ENCODE measurements at regions not wholly inside any gene's neighbourhood (a gene's known extent, or its start where the extent isn't known, plus 50 kb on each side); places are given as distances from the start of the nearest gene placed in this dataset.
"Not testable (repeated sequence)": the region's sequence is repeated elsewhere in the genome, so short reads cannot be mapped to it uniquely, and the experiment has no call there.

DNA sequence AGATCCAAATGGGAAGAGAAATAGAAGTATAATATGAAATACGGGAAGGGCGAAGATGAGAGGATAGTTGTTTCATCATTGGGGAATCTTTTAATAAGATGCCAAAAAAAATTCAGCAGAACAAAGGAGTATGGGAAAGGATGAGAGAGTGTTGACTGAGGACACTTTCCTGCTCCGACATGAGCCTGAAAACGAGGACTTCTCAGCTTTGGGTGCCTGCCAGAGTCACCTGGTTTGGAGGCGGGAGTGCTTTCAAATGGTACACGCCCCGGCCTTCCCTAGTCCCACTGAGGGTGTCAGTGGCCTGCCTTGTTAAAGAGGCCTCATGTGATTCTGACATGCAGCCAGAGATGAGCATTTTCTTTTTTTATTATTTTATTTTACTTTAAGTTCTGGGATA lies 250.9 kb downstream of the ANKRD60 start:
- 61 to 69% (median 64%) methylated on average over 7 of the region's 7 CpGs for WGBS, 4 donors
- intact Hi-C loops (cut with DNase I) = no loop called here
- TF ChIP-seq POLR2A (IDR thresholded peaks at IDR 0.05) = no peak

DNA sequence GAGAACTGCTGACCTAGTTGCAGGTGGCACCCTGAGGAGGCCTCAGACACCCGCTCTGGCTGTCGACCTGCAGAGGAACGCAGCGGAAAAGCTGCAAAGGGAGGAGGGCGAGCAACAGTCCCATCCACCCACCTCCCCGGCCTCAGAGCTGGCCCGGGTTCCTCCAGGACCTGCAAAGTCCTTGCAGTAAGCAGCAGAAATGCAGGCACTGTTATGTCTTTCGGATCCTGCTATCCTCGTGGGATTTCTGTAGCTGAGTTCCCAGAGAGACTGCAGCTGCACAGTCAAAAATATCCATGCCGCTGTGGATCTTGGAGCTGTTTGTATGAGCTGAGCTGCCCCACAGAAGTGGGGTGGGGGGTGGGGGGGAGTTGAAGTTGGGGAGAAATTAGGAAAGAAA lies 251.3 kb downstream of the ANKRD60 start:
- TF ChIP-seq CTCF (IDR thresholded peaks at IDR 0.05) (no peak), POLR2A (IDR thresholded peaks at IDR 0.05) (no peak)

More for the DNA sequence above, 250.9 kb downstream of the ANKRD60 start:
- Histone ChIP-seq H3K4me1 (replicated peaks in 1 of 2) (no peaks in the 10 kb centered on the region), H3K36me3 (replicated peaks in 1 of 2) (no peaks in the 10 kb centered on the region), H3K9me3 (replicated peaks in 1 of 3) (no peaks in the 10 kb centered on the region), H3K27ac (no peak overlapping the region), H3K4me3 (no peak overlapping the region), H3K27me3 (no peaks in the 10 kb centered on the region)
- no peak for DNase-seq

DNA sequence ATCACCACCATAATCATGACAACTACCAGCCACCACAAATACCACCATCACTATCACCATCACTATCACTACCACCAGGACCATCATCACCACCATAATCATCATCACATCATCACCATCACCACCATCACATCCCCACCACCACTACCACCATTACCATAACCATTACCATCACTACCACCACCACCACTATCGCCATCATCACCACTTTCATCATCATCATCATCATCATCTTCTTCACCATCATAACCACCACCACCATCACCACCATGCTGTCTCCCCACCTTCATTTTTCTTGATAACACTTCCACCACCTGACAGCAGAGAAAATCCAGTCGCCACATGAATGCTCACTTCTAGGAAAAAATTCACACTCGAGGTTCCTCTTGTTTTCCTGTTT lies 253.6 kb downstream of the ANKRD60 start:
- H3K4me3 ChIP-seq = no peak overlapping the region
- no peaks in the 10 kb centered on the region for H3K27me3 ChIP-seq
- H3K36me3 ChIP-seq (replicated peaks in 1 of 2) = no peaks in the 10 kb centered on the region
- WGBS, 4 donors = 82 to 88% (median 84%) methylated on average over 3 of the region's 3 CpGs
- no peak overlapping the region for H3K27ac ChIP-seq
- TF ChIP-seq POLR2A (IDR thresholded peaks at IDR 0.05) = no peak
- TF ChIP-seq CTCF (IDR thresholded peaks at IDR 0.05) = no peak
- DNase-seq = no peak
- intact Hi-C loops (cut with DNase I) = no loop called here
- no peaks in the 10 kb centered on the region for H3K9me3 ChIP-seq (replicated peaks in 1 of 3)
- H3K4me1 ChIP-seq (replicated peaks in 1 of 2) = no peaks in the 10 kb centered on the region

More for the DNA sequence above, 251.3 kb downstream of the ANKRD60 start:
- Histone ChIP-seq H3K27me3 (no peaks in the 10 kb centered on the region), H3K4me1 (replicated peaks in 1 of 2) (no peaks in the 10 kb centered on the region), H3K36me3 (replicated peaks in 1 of 2) (no peaks in the 10 kb centered on the region), H3K27ac (no peak overlapping the region), H3K4me3 (no peak overlapping the region), H3K9me3 (replicated peaks in 1 of 3) (no peaks in the 10 kb centered on the region)
- 59 to 64% (median 63%) methylated on average over 9 to 10 of the region's 10 CpGs for WGBS, 4 donors
- intact Hi-C loops (cut with DNase I) = no loop called here
- no peak for DNase-seq

DNA sequence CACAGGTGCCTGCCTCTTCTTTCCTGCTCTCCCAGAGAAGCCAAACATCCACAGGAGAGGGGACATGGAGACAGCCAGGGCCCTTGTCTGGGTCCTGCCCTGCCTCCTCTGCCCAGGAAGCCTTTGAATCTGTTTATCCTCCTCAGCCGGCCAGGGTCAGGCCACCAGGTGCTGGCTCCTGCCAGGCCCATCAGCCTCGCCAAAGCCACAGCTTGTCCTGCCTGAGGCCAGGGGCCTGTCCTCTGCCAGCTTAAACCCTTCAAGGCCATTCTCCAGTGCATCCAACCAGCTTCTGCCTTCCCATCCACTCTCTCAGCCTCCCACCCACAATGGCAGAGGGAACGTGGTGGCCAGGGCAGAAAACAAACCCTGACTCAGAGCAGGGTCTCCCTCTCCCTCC lies 254.6 kb downstream of the ANKRD60 start:
- intact Hi-C loops (cut with DNase I) = no loop called here

DNA sequence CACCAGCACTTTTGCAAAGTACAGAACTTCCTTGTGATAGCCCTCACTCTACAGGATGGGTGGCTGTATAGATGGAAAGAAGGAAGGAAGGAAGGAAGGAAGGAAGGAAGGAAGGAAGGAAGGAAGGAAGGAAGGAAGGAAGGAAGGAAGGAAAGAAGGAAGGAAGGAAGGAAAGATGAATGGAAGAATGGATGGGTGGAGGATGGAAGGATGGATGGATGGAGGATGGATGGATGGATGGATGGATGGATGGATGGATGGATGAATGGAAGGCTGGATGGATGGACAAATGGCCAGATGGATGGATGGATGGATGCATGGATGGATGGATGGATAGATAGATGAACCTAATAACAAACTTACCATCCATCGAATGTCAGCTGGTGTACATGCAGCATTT lies 256.9 kb downstream of the ANKRD60 start:
- H3K4me1 ChIP-seq (replicated peaks in 1 of 2); H3K4me3 ChIP-seq; intact Hi-C loops (cut with DNase I); H3K9me3 ChIP-seq (replicated peaks in 1 of 3); DNase-seq; H3K27ac ChIP-seq; H3K27me3 ChIP-seq; H3K36me3 ChIP-seq (replicated peaks in 1 of 2): not testable (repeated sequence)
- 85 to 92% (median 89%) methylated on average over 1 of the region's 1 CpG for WGBS, 4 donors

More for the DNA sequence above, 254.6 kb downstream of the ANKRD60 start:
- H3K4me1 ChIP-seq (replicated peaks in 1 of 2) = no peaks in the 10 kb centered on the region
- no peak overlapping the region for H3K27ac ChIP-seq
- no peaks in the 10 kb centered on the region for H3K9me3 ChIP-seq (replicated peaks in 1 of 3)
- TF ChIP-seq CTCF (IDR thresholded peaks at IDR 0.05) = no peak
- TF ChIP-seq POLR2A (IDR thresholded peaks at IDR 0.05) = no peak
- DNase-seq = no peak
- no peaks in the 10 kb centered on the region for H3K27me3 ChIP-seq
- H3K4me3 ChIP-seq = no peak overlapping the region
- 58 to 75% (median 66%) methylated on average over 3 of the region's 3 CpGs for WGBS, 4 donors
- H3K36me3 ChIP-seq (replicated peaks in 1 of 2) = no peaks in the 10 kb centered on the region
